ENCODE measurements at regions not wholly inside any gene's neighbourhood (a gene's known extent, or its start where the extent isn't known, plus 50 kb on each side); places are given as distances from the start of the nearest gene placed in this dataset.

DNA sequence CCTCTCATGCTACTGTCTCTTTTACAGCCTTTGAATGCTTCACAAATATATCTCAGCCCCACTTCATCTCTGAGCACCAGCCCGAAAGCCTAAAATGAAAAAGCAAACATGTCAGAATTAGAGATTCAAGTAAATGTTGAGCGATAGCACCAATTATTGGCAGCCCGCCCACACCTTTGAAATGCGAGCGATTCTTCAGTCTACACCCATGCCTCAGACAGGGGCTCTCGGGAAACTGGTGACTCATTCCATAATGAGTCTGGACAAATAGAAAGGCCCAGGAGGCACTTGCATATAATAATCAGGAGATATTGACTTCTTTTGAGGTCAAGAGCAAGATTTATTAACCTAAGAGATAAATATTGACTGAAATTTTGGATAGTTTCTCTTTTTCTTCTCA, 487.3 kb upstream of the PTBP2 start:
- TF ChIP-seq, protein P1, sequence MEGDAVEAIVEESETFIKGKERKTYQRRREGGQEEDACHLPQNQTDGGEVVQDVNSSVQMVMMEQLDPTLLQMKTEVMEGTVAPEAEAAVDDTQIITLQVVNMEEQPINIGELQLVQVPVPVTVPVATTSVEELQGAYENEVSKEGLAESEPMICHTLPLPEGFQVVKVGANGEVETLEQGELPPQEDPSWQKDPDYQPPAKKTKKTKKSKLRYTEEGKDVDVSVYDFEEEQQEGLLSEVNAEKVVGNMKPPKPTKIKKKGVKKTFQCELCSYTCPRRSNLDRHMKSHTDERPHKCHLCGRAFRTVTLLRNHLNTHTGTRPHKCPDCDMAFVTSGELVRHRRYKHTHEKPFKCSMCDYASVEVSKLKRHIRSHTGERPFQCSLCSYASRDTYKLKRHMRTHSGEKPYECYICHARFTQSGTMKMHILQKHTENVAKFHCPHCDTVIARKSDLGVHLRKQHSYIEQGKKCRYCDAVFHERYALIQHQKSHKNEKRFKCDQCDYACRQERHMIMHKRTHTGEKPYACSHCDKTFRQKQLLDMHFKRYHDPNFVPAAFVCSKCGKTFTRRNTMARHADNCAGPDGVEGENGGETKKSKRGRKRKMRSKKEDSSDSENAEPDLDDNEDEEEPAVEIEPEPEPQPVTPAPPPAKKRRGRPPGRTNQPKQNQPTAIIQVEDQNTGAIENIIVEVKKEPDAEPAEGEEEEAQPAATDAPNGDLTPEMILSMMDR (IDR thresholded peaks at IDR 0.05; ENCODE audit: insufficient read depth, low read length), result no peak
- TF ChIP-seq, protein P2, sequence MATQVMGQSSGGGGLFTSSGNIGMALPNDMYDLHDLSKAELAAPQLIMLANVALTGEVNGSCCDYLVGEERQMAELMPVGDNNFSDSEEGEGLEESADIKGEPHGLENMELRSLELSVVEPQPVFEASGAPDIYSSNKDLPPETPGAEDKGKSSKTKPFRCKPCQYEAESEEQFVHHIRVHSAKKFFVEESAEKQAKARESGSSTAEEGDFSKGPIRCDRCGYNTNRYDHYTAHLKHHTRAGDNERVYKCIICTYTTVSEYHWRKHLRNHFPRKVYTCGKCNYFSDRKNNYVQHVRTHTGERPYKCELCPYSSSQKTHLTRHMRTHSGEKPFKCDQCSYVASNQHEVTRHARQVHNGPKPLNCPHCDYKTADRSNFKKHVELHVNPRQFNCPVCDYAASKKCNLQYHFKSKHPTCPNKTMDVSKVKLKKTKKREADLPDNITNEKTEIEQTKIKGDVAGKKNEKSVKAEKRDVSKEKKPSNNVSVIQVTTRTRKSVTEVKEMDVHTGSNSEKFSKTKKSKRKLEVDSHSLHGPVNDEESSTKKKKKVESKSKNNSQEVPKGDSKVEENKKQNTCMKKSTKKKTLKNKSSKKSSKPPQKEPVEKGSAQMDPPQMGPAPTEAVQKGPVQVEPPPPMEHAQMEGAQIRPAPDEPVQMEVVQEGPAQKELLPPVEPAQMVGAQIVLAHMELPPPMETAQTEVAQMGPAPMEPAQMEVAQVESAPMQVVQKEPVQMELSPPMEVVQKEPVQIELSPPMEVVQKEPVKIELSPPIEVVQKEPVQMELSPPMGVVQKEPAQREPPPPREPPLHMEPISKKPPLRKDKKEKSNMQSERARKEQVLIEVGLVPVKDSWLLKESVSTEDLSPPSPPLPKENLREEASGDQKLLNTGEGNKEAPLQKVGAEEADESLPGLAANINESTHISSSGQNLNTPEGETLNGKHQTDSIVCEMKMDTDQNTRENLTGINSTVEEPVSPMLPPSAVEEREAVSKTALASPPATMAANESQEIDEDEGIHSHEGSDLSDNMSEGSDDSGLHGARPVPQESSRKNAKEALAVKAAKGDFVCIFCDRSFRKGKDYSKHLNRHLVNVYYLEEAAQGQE (IDR thresholded peaks at IDR 0.05; ENCODE audit: insufficient replicate concordance, low read depth), result no peak
